NCI-H1694 (cell line): ENCODE measurements at regions not wholly inside any gene's neighbourhood (a gene's known extent, or its start where the extent isn't known, plus 50 kb on each side); places are given as distances from the start of the nearest gene placed in this dataset.
"Not testable (repeated sequence)": the region's sequence is repeated elsewhere in the genome, so short reads cannot be mapped to it uniquely, and the experiment has no call there.

Source experiments
- DNase-seq: peaks from one replicate; lab custom pipeline; 2025; lab: John Stamatoyannopoulos, UW

GRCh38 chr6:48613231-48613949 is 502.4 kb upstream of the PTCHD4 start:
- no peak for DNase-seq

- no peak for DNase-seq
These were observed 500.3 kb upstream of the PTCHD4 start for GRCh38 chr6:48611332-48611731.

DNA sequence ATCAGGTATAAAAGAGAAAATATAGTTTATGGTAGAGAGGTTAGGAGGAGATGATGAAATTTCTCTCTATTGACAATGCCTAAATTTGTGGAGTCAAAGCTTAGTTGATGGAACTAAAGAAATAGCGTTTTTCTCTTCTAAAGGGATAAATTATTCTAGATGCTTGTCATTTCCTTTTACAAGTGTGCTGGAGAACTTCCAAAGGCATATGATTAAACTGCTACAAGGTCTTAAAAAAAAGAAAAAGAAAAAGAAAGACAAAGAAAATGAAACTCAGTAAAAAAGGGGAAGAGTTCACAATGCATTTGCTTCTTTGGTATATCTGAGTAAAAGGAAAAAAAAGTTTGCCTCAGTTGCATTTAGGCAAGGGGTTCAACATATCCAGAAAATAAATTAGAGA is 499.8 kb upstream of the PTCHD4 start:
- no peak for DNase-seq

DNA sequence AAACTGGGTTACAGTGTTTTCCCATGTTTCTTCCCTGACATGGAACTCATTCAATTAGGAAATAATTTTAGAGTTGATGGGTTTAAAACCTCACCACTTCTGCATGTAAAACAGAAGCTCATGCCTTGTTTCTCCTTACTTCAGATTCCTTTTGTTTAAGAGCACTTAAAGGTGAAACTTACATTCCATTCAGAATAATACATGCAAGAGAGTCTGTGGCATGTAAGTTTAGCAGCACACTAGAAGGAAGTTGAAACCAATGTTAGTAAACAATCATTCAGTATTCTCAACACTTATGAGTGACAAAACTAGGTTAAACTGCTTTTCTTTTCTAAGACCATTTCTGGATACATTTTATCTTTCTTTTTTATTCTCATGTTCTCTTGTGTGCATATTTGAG is 495.6 kb upstream of the PTCHD4 start:
- DNase-seq, result no peak

DNA sequence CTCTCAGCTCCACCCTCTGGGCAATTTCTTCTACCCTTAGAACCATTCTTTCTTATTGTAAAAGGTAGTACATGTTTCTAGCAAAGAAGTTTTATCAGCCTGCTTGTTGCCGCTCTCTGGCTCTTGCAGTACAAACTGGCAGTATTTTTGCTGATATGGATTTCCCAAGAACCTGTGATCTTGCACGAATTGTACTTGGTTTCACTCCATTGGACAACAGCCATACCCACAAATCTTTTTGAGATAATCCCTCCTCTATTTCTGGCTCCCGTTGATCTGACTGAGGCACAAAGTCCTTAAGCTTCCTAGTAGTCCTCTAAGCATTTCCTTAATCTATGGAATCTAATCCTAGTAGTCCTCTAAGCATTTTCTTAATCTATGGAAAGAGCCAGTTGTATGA is 487.0 kb upstream of the PTCHD4 start:
- DNase-seq, result no peak

- DNase-seq, result no peak
These were observed 485.8 kb upstream of the PTCHD4 start for GRCh38 chr6:48596830-48597229.

DNA sequence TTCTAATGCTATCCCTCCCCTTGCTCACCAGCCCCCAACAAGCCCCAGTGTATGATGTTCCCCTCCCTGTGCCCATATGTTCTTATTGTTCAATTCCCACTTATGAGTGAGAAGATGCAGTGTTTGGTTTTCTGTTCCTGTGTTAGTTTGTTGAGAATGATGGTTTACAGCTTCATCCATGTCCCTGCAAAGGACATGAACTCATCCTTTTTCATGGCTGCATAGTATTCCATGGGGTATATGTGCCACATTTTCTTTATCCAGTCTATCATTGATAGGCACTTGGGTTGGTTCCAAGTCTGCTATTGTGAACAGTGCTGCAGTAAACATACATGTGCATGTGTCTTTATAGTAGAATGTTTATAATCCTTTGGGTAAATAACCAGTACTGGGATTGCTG is 480.2 kb upstream of the PTCHD4 start:
- DNase-seq, result not testable (repeated sequence)

DNA sequence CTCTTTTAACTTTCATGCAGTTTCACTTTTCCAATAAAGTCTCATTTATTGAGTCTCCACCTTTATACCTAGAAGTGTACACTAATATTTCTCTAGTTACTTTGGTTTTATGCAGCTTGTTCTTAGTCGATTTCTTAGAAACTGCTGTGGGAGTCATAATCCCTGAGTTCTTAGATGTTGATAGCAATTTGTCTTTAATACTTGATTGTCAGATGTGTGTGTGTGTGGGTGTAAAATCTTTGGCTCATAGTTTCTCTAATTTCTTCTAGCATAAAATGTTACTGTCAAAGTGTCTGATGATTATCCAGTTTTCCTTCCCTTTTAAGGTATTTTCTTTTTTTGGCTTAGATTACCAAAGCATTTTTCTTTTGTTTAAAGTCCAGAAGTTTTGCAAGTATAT is 473.8 kb upstream of the PTCHD4 start:
- DNase-seq, result no peak

DNA sequence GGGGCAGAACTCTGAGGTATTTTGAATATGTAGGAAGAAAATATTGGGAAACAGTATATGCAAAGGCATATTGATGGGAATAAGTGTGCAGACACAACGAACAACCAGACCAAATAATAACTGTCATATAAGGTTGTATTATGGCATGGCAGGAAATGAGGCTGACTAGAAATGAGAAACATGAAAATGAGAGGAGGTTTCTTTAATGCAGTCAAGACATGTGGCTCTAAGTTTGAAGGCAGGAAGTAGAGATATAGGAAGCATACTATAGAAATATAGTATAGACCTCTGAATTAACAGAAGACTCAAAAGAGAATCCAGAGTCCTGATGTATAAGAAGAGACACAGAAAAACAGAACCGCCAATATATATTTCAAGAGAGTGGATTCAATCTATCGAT is 459.7 kb upstream of the PTCHD4 start:
- no peak for DNase-seq

- DNase-seq, result no peak
These were observed 457.9 kb upstream of the PTCHD4 start for GRCh38 chr6:48568856-48569255.

GRCh38 chr6:48567016-48567415 is 456.0 kb upstream of the PTCHD4 start:
- DNase-seq, result no peak

GRCh38 chr6:48564036-48564820 is 453.2 kb upstream of the PTCHD4 start:
- no peak for DNase-seq

- no peak for DNase-seq
These were observed 452.4 kb upstream of the PTCHD4 start for GRCh38 chr6:48563433-48563832.

DNA sequence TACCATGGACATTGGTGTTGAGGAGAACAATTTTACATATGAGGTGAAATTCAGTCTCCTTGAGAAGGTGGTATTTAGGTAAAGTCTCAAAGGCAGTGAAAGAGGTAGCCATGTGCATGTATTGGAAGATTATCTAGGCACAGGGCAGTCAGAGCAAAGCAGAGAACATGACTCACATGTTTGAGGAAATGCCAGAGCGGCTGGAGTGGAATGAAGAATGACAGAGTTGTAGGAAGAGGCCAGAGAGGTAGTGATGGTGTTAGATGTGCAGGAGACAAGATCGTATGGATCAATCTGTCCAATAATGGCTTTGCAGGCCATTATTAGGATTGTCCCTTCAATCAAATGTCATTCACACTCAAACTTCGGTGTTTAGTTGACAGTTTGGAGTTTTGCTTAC is 449.4 kb upstream of the PTCHD4 start:
- no peak for DNase-seq

- no peak for DNase-seq
These were observed 442.6 kb upstream of the PTCHD4 start for GRCh38 chr6:48553467-48554189.

- no peak for DNase-seq
These were observed 441.9 kb upstream of the PTCHD4 start for GRCh38 chr6:48552905-48553304.

DNA sequence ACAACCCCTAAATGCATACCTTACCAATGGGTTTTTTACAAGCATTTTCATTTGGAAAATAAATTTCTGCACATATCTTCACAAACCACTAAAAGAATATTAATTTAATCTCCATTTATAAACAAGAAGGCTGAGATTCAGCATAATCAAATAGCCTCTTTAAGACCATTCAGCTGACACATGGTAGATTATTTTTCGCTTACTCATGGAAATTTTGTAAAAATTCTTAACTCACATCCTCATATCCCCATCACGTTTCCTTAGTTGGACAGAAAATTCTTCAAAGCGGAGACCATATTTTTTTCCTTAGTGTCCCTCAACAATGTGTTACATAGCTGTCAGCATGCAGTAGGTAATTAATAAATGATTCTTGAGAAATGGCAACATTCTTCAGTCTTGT is 439.6 kb upstream of the PTCHD4 start:
- DNase-seq, result no peak

DNA sequence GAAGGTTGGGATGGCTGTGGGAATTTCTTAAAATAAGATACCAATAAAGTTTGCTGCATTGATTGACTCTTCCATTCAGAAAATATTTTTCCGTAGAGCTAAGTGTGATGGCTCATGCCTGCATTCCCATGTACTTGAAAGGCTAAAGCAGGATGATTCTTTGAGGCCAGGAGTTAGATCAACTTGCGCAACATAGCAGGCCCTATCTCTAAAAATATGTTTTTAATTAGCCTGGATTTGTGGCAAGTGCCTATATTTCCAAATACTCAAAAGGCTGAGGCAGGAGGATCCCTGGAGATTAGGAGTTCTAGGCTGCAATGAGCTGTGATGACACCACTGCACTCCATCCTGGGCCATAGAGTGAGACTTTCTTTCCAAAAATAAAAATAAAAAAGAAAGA is 431.2 kb upstream of the PTCHD4 start:
- DNase-seq, result no peak

- DNase-seq, result no peak
These were observed 430.7 kb upstream of the PTCHD4 start for GRCh38 chr6:48541649-48542048.

- DNase-seq, result no peak
These were observed 424.6 kb upstream of the PTCHD4 start for GRCh38 chr6:48535582-48536009.

- not testable (repeated sequence) for DNase-seq
These were observed 420.0 kb upstream of the PTCHD4 start for GRCh38 chr6:48530978-48531377.

DNA sequence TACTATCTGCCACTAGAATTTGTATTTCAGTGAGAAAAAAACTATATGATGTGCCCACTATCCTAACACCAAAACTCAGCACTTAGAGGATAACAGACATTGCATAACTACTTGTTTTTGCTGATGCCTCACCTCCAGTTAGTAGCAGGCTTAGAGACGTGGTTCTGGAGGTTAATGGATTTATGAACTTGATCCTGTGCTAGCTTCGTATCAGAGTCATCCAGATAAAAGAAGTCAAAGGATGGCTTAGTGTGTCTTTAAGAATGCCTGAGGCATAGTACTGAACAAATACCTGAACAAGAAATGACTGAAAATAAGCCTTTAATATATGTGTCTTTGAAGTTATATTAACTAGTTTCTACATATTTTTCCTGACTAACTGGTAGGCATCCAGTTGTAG is 414.9 kb upstream of the PTCHD4 start:
- no peak for DNase-seq

GRCh38 chr6:48520951-48521350 is 410.0 kb upstream of the PTCHD4 start:
- DNase-seq, result no peak
